SK-N-SH treated with all-trans-retinoic acid at 6 μM for 48 hours (cell line): ENCODE measurements at regions not wholly inside any gene's neighbourhood (a gene's known extent, or its start where the extent isn't known, plus 50 kb on each side); places are given as distances from the start of the nearest gene placed in this dataset.

Source experiments
- ATAC-seq: fragments of 200-7000 bp; cut with Tn5 transposase; 3 replicates; pipeline ENCODE4 v1.9.1; 2020; ENCODE audit warnings: mild to moderate bottlenecking, moderate library complexity
- ARNTL ChIP-seq: fragments of 450-650 bp; formaldehyde crosslinking; IDR thresholded peaks from 2 replicates; pipeline ENCODE4 v1.5.0; 2020; ENCODE audit warnings: low read depth, mild to moderate bottlenecking, moderate library complexity, borderline replicate concordance
- BACH2 ChIP-seq: fragments of 250-450 bp; sonication (Bioruptor Pico); IDR thresholded peaks from 2 replicates; pipeline ENCODE4 v1.9.0; 2021; ENCODE audit warnings: mild to moderate bottlenecking, borderline replicate concordance
- CREB5 ChIP-seq: fragments of 250-450 bp; sonication (Bioruptor Pico); IDR thresholded peaks from 2 replicates; pipeline ENCODE4 v1.5.1; 2020; ENCODE audit warnings: low read depth, mild to moderate bottlenecking, moderate library complexity
- CSDC2 ChIP-seq: fragments of 250-450 bp; sonication (Bioruptor Pico); IDR thresholded peaks from 2 replicates; pipeline ENCODE4 v1.5.0; 2020; ENCODE audit warnings: mild to moderate bottlenecking, moderate library complexity
- CSRNP3 ChIP-seq: fragments of 250-450 bp; sonication (Bioruptor Pico); IDR thresholded peaks from 2 replicates; pipeline ENCODE4 v1.5.1; 2021; ENCODE audit warnings: mild to moderate bottlenecking, moderate library complexity
- ESRRG ChIP-seq: fragments of 250-450 bp; sonication (Bioruptor Pico); IDR thresholded peaks from 2 replicates; pipeline ENCODE4 v1.6.1; 2021; ENCODE audit warnings: mild to moderate bottlenecking
- GLIS3 ChIP-seq: fragments of 250-450 bp; sonication (Bioruptor Pico); IDR thresholded peaks from 2 replicates; pipeline ENCODE4 v1.5.0; 2020; ENCODE audit warnings: mild to moderate bottlenecking, moderate library complexity
- PATZ1 ChIP-seq: fragments of 250-450 bp; sonication (Bioruptor Pico); IDR thresholded peaks from 2 replicates; pipeline ENCODE4 v1.8.0; 2020; ENCODE audit warnings: mild to moderate bottlenecking, moderate library complexity, borderline replicate concordance
- POU6F1 ChIP-seq: fragments of 250-450 bp; sonication (Bioruptor Pico); IDR thresholded peaks from 2 replicates; pipeline ENCODE4 v1.8.0; 2021; ENCODE audit warnings: low read depth, mild to moderate bottlenecking, moderate library complexity, borderline replicate concordance
- PPARA ChIP-seq: fragments of 250-450 bp; sonication (Bioruptor Pico); IDR thresholded peaks from 2 replicates; pipeline ENCODE4 v1.5.0; 2020; ENCODE audit warnings: mild to moderate bottlenecking, borderline replicate concordance
- RARB ChIP-seq: fragments of 250-450 bp; sonication (Bioruptor Pico); IDR thresholded peaks from 2 replicates; pipeline ENCODE4 v1.8.0; 2021; ENCODE audit warnings: mild to moderate bottlenecking, moderate library complexity
- SNAI2 ChIP-seq: fragments of 250-450 bp; sonication (Bioruptor Pico); IDR thresholded peaks from 2 replicates; pipeline ENCODE4 v1.5.0; 2020; ENCODE audit warnings: mild to moderate bottlenecking, moderate library complexity
- TOX ChIP-seq: fragments of 250-450 bp; sonication (Bioruptor Pico); IDR thresholded peaks from 2 replicates; pipeline ENCODE4 v1.8.0; 2021; ENCODE audit warnings: mild to moderate bottlenecking, moderate library complexity, borderline replicate concordance
- TSHZ2 ChIP-seq: fragments of 250-450 bp; sonication (Bioruptor Pico); IDR thresholded peaks from 2 replicates; pipeline ENCODE4 v1.5.0; 2020; ENCODE audit warnings: mild to moderate bottlenecking, moderate library complexity
- ZC3H10 ChIP-seq: fragments of 250-450 bp; sonication (Bioruptor Pico); IDR thresholded peaks from 2 replicates; pipeline ENCODE4 v1.5.1; 2021; ENCODE audit warnings: mild to moderate bottlenecking, moderate library complexity
- ZFP3 ChIP-seq: fragments of 250-450 bp; sonication (Bioruptor Pico); IDR thresholded peaks from 2 replicates; pipeline ENCODE4 v1.5.0; 2020; ENCODE audit warnings: mild to moderate bottlenecking, moderate library complexity
- ZFP30 ChIP-seq: fragments of 450-650 bp; formaldehyde crosslinking; IDR thresholded peaks from 2 replicates; pipeline ENCODE4 v1.5.0; 2022; ENCODE audit warnings: mild to moderate bottlenecking, moderate library complexity
- ZNF565 ChIP-seq: fragments of 450-650 bp; formaldehyde crosslinking; conservative IDR thresholded peaks from 2 replicates; pipeline ENCODE4 v1.5.0; 2020; ENCODE audit warnings: low read depth, mild to moderate bottlenecking, moderate library complexity
- ZNF8 ChIP-seq: fragments of 450-650 bp; formaldehyde crosslinking; IDR thresholded peaks from 2 replicates; pipeline ENCODE4 v1.5.0; 2020; ENCODE audit warnings: mild to moderate bottlenecking, moderate library complexity

- TF ChIP-seq PATZ1 = no peak
- TF ChIP-seq ZC3H10 (CRISPR knock-in tag) = no peak
- no peak for TF ChIP-seq ESRRG (CRISPR knock-in tag)
- no peak for TF ChIP-seq PPARA (CRISPR knock-in tag)
- no peak for TF ChIP-seq CSDC2 (CRISPR knock-in tag)
- no peak for TF ChIP-seq RARB (CRISPR knock-in tag)
- TF ChIP-seq ZFP3 (CRISPR knock-in tag) = no peak
- TF ChIP-seq GLIS3 (CRISPR knock-in tag) = no peak
- TF ChIP-seq SNAI2 (CRISPR knock-in tag) = no peak
- TF ChIP-seq POU6F1 (CRISPR knock-in tag) = no peak
- ATAC-seq = no peak; the same call in 2 of the 3 replicates
These were observed 50.3 kb downstream of the PTGR3 start for GRCh38 chr18:75158465-75159237.

- no peak for TF ChIP-seq ZNF8 (CRISPR knock-in tag)
- ATAC-seq = no peak
These were observed 51.1 kb downstream of the PTGR3 start for GRCh38 chr18:75157851-75158250.

- ATAC-seq = no peak
These were observed 51.6 kb downstream of the PTGR3 start for GRCh38 chr18:75157381-75157780.

GRCh38 chr18:75156831-75157230, 52.1 kb downstream of the PTGR3 start:
- ATAC-seq = no peak
- TF ChIP-seq BACH2 (CRISPR knock-in tag) (no peak), ZNF565 (CRISPR knock-in tag) (no peak), ZFP30 (CRISPR knock-in tag) (no peak), CSRNP3 (CRISPR knock-in tag) (no peak), ESRRG (CRISPR knock-in tag) (no peak)

More at GRCh38 chr18:75157381-75157780, 51.6 kb downstream of the PTGR3 start:
- TF ChIP-seq ARNTL (CRISPR knock-in tag) = no peak

GRCh38 chr18:75156139-75156750, 52.7 kb downstream of the PTGR3 start:
- no peak for ATAC-seq
- TF ChIP-seq ZFP30 (CRISPR knock-in tag) (no peak), TOX (CRISPR knock-in tag) (no peak), ZNF8 (CRISPR knock-in tag) (no peak), TSHZ2 (CRISPR knock-in tag) (no peak), POU6F1 (CRISPR knock-in tag) (no peak), CREB5 (CRISPR knock-in tag) (no peak), GLIS3 (CRISPR knock-in tag) (no peak), ARNTL (CRISPR knock-in tag) (no peak), ZFP3 (CRISPR knock-in tag) (no peak), SNAI2 (CRISPR knock-in tag) (no peak), ZC3H10 (CRISPR knock-in tag) (no peak), ESRRG (CRISPR knock-in tag) (no peak), PATZ1 (no peak), PPARA (CRISPR knock-in tag) (no peak), BACH2 (CRISPR knock-in tag) (no peak)
